Caco-2 (cell line): ENCODE measurements at regions not wholly inside any gene's neighbourhood (a gene's known extent, or its start where the extent isn't known, plus 50 kb on each side); places are given as distances from the start of the nearest gene placed in this dataset.

Experiments
- BruUV-seq: library from RNA; stranded (reverse); fragments of 400-500 nt; replicated peaks from 2 replicates; lab custom pipeline; 2021; lab: Mats Ljungman, UMichigan
- CTCF ChIA-PET: fragments of 300-600 bp; sonication (Branson Sonifier 250); formaldehyde crosslinking; loops from one replicate; lab custom pipeline; 2022; ENCODE audit warnings: antibody characterized with exemption; lab: Charles Lee
- POLR2A ChIA-PET: fragments of 300-600 bp; sonication (Branson Sonifier 250); formaldehyde crosslinking; loops from one replicate; lab custom pipeline; 2022; ENCODE audit warnings: antibody characterized with exemption; lab: Charles Lee
- DNase-seq, 2 experiments: peaks; one replicate each; pipeline versions ENCODE4 v3.0.0 to v3.0.0-alpha.2; 2020 to 2022
- H3K27me3 ChIP-seq: replicated peaks from 2 replicates; pipeline ENCODE4 v1.6.0; 2011; ENCODE audit warnings: low read length; ENCODE audit not compliant: control insufficient read depth, insufficient read depth
- H3K36me3 ChIP-seq: 2 replicates; pipeline ENCODE4 v1.5.1; 2011; ENCODE audit warnings: low read length; ENCODE audit not compliant: control insufficient read depth, insufficient read depth
- H3K4me1 ChIP-seq: fragments of 250-450 bp; sonication (Bioruptor Pico); 2 replicates; pipeline ENCODE4 v1.5.1; 2020; ENCODE audit warnings: mild to moderate bottlenecking
- H3K4me3 ChIP-seq: 2 replicates; pipeline ENCODE4 v1.5.1; 2011; ENCODE audit warnings: low read depth, mild to moderate bottlenecking, control low read depth, low read length
- H3K9me3 ChIP-seq: fragments of 250-450 bp; sonication (Bioruptor Pico); 2 replicates; pipeline ENCODE4 v1.5.1; 2020; ENCODE audit warnings: mild to moderate bottlenecking, moderate library complexity
- H3K27ac Mint-ChIP-seq: one replicate; pipeline ENCODE4 v1.8.0; 2022; ENCODE audit warnings: mixed read lengths; ENCODE audit not compliant: unreplicated experiment
- H3K27me3 Mint-ChIP-seq: one replicate; pipeline ENCODE4 v1.8.0; 2022; ENCODE audit warnings: mixed read lengths; ENCODE audit not compliant: insufficient read depth, unreplicated experiment
- H3K36me3 Mint-ChIP-seq: one replicate; pipeline ENCODE4 v1.8.0; 2022; ENCODE audit warnings: mild to moderate bottlenecking, mixed read lengths; ENCODE audit not compliant: insufficient read depth, unreplicated experiment
- H3K4me1 Mint-ChIP-seq: one replicate; pipeline ENCODE4 v1.8.0; 2022; ENCODE audit warnings: low read depth, mixed read lengths; ENCODE audit not compliant: unreplicated experiment
- H3K4me3 Mint-ChIP-seq: one replicate; pipeline ENCODE4 v1.8.0; 2022; ENCODE audit warnings: mild to moderate bottlenecking, moderate library complexity, mixed read lengths; ENCODE audit not compliant: unreplicated experiment
- H3K9me3 Mint-ChIP-seq: one replicate; pipeline ENCODE4 v1.8.0; 2022; ENCODE audit warnings: mixed read lengths; ENCODE audit not compliant: unreplicated experiment
- CTCF ChIP-seq, 2 experiments: fragments of 200-600 bp in 1 of 2; IDR thresholded peaks; 1 replicate in 1 of 2; 2 replicates in 1 of 2; pipeline versions ENCODE4 v1.5.1 to v1.8.0; 2011 to 2022; ENCODE audit warnings: antibody characterized with exemption in 1 of 2, control low read depth in 1 of 2, inconsistent platforms in 1 of 2, low read depth in 1 of 2, low read length in 1 of 2, mild to moderate bottlenecking in 1 of 2, moderate library complexity in 1 of 2; ENCODE audit not compliant: insufficient read depth in 1 of 2, severe bottlenecking in 1 of 2, unreplicated experiment in 1 of 2
- intact Hi-C: fragments of 100-400 bp; cut with micrococcal nuclease; formaldehyde crosslinking; loops from one replicate; pipeline ENCODE4 v1.10.0; 2022; ENCODE audit not compliant: unreplicated experiment

DNA sequence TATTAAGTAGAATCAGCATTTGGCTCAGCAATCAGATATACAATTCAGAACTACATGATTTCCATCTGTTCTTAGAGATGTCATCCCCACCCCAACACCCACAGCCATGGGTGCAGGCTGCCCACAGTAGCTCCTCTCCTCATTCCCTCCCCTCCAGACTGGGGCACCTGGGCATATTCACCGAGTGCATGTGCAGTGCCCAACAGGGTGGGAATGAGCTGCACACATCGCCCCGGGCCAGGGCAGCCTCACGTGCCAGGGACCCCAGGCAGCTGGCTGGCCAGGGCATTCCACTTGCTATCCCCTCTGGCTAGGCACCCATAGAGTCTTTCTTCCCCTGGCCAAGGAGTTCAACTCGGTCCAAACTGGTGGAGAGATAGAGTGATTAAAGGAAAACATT lies 461.9 kb upstream of the NUDT12 start:
- no peaks in the 10 kb centered on the region for H3K4me1 ChIP-seq
- TF ChIP-seq CTCF (IDR thresholded peaks at IDR 0.05; ENCODE audit: insufficient read depth in 1 of 2, low read depth in 1 of 2, low read length in 1 of 2, severe bottlenecking in 1 of 2, unreplicated experiment in 1 of 2): no peak
- no peaks in the 10 kb centered on the region for H3K27me3 Mint-ChIP-seq
- no peak overlapping the region for H3K4me3 Mint-ChIP-seq
- no peak for DNase-seq
- no peak overlapping the region for H3K4me3 ChIP-seq
- no peaks in the 10 kb centered on the region for H3K4me1 Mint-ChIP-seq
- H3K36me3 Mint-ChIP-seq: no peaks in the 10 kb centered on the region
- no peaks in the 10 kb centered on the region for H3K36me3 ChIP-seq
- H3K9me3 ChIP-seq: no peaks in the 10 kb centered on the region
- ChIA-PET POLR2A (no interaction called here), CTCF (no interaction called here)
- BruUV-seq: no TSS peak
- H3K27ac Mint-ChIP-seq: no peak overlapping the region
- intact Hi-C loops: no loop called here
- H3K9me3 Mint-ChIP-seq: no peaks in the 10 kb centered on the region
- H3K27me3 ChIP-seq: no peaks in the 10 kb centered on the region

DNA sequence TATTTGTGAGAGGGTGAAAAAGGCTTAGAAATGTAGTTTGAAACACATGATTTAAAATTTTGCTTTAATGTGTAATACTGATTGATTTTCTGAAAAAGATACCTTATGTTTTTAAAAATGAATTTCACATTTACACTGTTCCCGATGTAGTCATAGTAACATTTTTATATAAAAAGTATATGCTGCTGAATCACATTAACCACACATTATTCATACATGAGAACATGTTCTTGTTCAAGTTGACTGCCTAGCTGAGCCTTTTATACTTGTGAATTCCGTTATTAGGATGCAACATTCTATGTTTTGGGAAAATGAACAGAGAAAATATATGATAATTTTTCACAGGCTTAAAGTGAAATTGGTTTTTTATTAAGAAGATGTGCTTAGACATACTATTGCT lies 461.1 kb upstream of the NUDT12 start:
- Histone ChIP-seq H3K27me3 (no peaks in the 10 kb centered on the region), H3K4me1 (no peaks in the 10 kb centered on the region), H3K9me3 (peaks cover 5% of the 10 kb centered on the region; the same call in 1 of the 2 replicates), H3K4me3 (no peak overlapping the region), H3K36me3 (no peaks in the 10 kb centered on the region)
- no peak overlapping the region for H3K27ac Mint-ChIP-seq
- no peak for TF ChIP-seq CTCF (IDR thresholded peaks at IDR 0.05; ENCODE audit: insufficient read depth in 1 of 2, low read depth in 1 of 2, low read length in 1 of 2, severe bottlenecking in 1 of 2, unreplicated experiment in 1 of 2)
- DNase-seq: no peak
- intact Hi-C loops: no loop called here
- no peaks in the 10 kb centered on the region for H3K9me3 Mint-ChIP-seq
- POLR2A ChIA-PET: no interaction called here
- no peaks in the 10 kb centered on the region for H3K36me3 Mint-ChIP-seq
- CTCF ChIA-PET: no interaction called here
- H3K27me3 Mint-ChIP-seq: no peaks in the 10 kb centered on the region
- no peaks in the 10 kb centered on the region for H3K4me1 Mint-ChIP-seq
- no peak overlapping the region for H3K4me3 Mint-ChIP-seq
- no TSS peak for BruUV-seq

DNA sequence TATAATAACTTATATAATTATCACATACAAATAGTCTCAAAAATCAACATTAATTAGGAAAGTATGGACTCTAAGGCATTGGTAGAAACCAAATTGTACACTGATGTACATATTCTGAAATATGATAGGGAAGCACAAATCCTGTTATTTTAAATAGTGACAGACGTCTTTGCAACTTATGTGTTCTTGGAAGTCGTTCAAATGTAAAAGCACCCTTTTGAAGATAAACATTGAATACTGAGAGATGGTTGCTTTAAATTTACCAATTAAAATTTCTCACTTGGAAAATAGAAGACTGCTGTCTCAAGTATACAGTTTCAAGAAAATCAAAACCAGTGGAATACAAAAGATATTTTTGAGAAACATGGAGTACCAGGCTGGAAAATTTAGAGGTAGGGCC lies 457.4 kb upstream of the NUDT12 start:
- no peaks in the 10 kb centered on the region for H3K36me3 ChIP-seq
- no peak for DNase-seq
- BruUV-seq: no TSS peak
- Mint-ChIP-seq H3K36me3 (no peaks in the 10 kb centered on the region), H3K27me3 (no peaks in the 10 kb centered on the region), H3K27ac (no peak overlapping the region), H3K9me3 (no peaks in the 10 kb centered on the region), H3K4me3 (no peak overlapping the region), H3K4me1 (no peaks in the 10 kb centered on the region)
- ChIA-PET CTCF (no interaction called here), POLR2A (no interaction called here)
- TF ChIP-seq CTCF (IDR thresholded peaks at IDR 0.05; ENCODE audit: insufficient read depth in 1 of 2, low read depth in 1 of 2, low read length in 1 of 2, severe bottlenecking in 1 of 2, unreplicated experiment in 1 of 2): no peak
- no peaks in the 10 kb centered on the region for H3K4me1 ChIP-seq
- H3K27me3 ChIP-seq: no peaks in the 10 kb centered on the region
- peaks cover 14% of the 10 kb centered on the region; the same call in 1 of the 2 replicates for H3K9me3 ChIP-seq
- H3K4me3 ChIP-seq: no peak overlapping the region
- intact Hi-C loops: no loop called here
